ENCODE measurements at regions not wholly inside any gene's neighbourhood (a gene's known extent, or its start where the extent isn't known, plus 50 kb on each side); places are given as distances from the start of the nearest gene placed in this dataset.

GRCh38 chr3:194219826-194220410 lies 84.0 kb downstream of the HES1 start:
- DNase-seq: no peak

- DNase-seq: no peak
Observed at GRCh38 chr3:194220901-194221326, 85.0 kb downstream of the HES1 start.

- no peak for DNase-seq
Observed at GRCh38 chr3:194221336-194221735, 85.4 kb downstream of the HES1 start.

- no peak for DNase-seq
Observed at GRCh38 chr3:194223951-194224350, 88.0 kb downstream of the HES1 start.

- DNase-seq: peak; percentile 69
Observed at GRCh38 chr3:194224471-194225417, 88.8 kb downstream of the HES1 start.

- no peak for DNase-seq
Observed at GRCh38 chr3:194225418-194225812, 89.5 kb downstream of the HES1 start.

GRCh38 chr3:194225988-194226663 lies 90.2 kb downstream of the HES1 start:
- no peak for DNase-seq

- DNase-seq: no peak
Observed at GRCh38 chr3:194231929-194232832, 96.2 kb downstream of the HES1 start.

- DNase-seq: no peak
Observed at GRCh38 chr3:194233150-194233549, 97.2 kb downstream of the HES1 start.

- no peak for DNase-seq
Observed at GRCh38 chr3:194235160-194235559, 99.2 kb downstream of the HES1 start.

GRCh38 chr3:194237110-194237509 lies 101.2 kb downstream of the HES1 start:
- DNase-seq: no peak

GRCh38 chr3:194240766-194241165 lies 104.8 kb downstream of the HES1 start:
- no peak for DNase-seq

- DNase-seq: no peak
Observed at GRCh38 chr3:194243172-194243837, 107.4 kb downstream of the HES1 start.

GRCh38 chr3:194244167-194244566 lies 107.0 kb downstream of the CPN2 start:
- no peak for DNase-seq

GRCh38 chr3:194245474-194245873 lies 105.7 kb downstream of the CPN2 start:
- no peak for DNase-seq

GRCh38 chr3:194245975-194246561 lies 105.1 kb downstream of the CPN2 start:
- DNase-seq: no peak

- no peak for DNase-seq
Observed at GRCh38 chr3:194246709-194247349, 104.3 kb downstream of the CPN2 start.

GRCh38 chr3:194247350-194247740 lies 103.8 kb downstream of the CPN2 start:
- no peak for DNase-seq

GRCh38 chr3:194249323-194250097 lies 101.6 kb downstream of the CPN2 start:
- DNase-seq: no peak

Data from hematopoietic multipotent progenitor cell treated with erythropoietin and hydrocortisone succinate and interleukin-3 and kit ligand, for 6 days (in vitro differentiated cells).